NB4 (cell line): ENCODE measurements at regions not wholly inside any gene's neighbourhood (a gene's known extent, or its start where the extent isn't known, plus 50 kb on each side); places are given as distances from the start of the nearest gene placed in this dataset.

Experiments used
- MYC ChIP-seq: IDR thresholded peaks from 2 replicates; pipeline ENCODE4 v1.6.1; 2011; ENCODE audit warnings: low read depth, low read length
- POLR2A ChIP-seq: IDR thresholded peaks from 2 replicates; pipeline ENCODE4 v1.6.1; 2011; ENCODE audit warnings: mild to moderate bottlenecking; ENCODE audit not compliant: insufficient read length; ENCODE audit errors: extremely low read depth
- TF ChIP-seq, protein P1 (sequence below): IDR thresholded peaks from one replicate; pipeline ENCODE4 v1.5.1; 2012; ENCODE audit warnings: low read depth, low read length
- TF ChIP-seq, protein P2 (sequence below): IDR thresholded peaks from 2 replicates; pipeline ENCODE4 v1.6.1; 2011; ENCODE audit warnings: low read depth, low read length

DNA sequence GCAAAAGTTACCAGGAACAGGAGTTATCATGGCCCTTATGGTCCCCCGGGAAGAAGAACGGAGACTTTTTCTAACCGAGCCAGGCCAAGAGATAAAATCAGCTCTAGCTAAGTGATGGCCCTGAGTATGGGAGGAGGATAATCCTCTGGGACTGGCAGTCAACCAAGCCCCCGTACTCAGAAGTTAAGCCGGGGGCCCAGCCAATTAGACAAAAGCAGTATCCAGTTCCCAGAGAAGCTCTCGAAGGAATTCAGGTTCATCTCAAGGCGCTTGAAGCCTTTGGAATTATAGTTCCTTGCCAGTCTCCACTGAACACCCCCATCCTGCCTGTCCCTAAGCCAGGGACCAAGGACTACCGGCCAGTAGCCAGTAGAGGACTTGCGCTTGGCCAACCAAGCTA lies 365.3 kb upstream of the TCF4 start:
- TF ChIP-seq, protein P1, sequence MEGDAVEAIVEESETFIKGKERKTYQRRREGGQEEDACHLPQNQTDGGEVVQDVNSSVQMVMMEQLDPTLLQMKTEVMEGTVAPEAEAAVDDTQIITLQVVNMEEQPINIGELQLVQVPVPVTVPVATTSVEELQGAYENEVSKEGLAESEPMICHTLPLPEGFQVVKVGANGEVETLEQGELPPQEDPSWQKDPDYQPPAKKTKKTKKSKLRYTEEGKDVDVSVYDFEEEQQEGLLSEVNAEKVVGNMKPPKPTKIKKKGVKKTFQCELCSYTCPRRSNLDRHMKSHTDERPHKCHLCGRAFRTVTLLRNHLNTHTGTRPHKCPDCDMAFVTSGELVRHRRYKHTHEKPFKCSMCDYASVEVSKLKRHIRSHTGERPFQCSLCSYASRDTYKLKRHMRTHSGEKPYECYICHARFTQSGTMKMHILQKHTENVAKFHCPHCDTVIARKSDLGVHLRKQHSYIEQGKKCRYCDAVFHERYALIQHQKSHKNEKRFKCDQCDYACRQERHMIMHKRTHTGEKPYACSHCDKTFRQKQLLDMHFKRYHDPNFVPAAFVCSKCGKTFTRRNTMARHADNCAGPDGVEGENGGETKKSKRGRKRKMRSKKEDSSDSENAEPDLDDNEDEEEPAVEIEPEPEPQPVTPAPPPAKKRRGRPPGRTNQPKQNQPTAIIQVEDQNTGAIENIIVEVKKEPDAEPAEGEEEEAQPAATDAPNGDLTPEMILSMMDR, result no peak
- TF ChIP-seq POLR2A, result no peak
- TF ChIP-seq MYC, result no peak
- TF ChIP-seq, protein P2, sequence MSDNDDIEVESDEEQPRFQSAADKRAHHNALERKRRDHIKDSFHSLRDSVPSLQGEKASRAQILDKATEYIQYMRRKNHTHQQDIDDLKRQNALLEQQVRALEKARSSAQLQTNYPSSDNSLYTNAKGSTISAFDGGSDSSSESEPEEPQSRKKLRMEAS, result no peak
